ENCODE measurements at regions not wholly inside any gene's neighbourhood (a gene's known extent, or its start where the extent isn't known, plus 50 kb on each side); places are given as distances from the start of the nearest gene placed in this dataset.

DNA sequence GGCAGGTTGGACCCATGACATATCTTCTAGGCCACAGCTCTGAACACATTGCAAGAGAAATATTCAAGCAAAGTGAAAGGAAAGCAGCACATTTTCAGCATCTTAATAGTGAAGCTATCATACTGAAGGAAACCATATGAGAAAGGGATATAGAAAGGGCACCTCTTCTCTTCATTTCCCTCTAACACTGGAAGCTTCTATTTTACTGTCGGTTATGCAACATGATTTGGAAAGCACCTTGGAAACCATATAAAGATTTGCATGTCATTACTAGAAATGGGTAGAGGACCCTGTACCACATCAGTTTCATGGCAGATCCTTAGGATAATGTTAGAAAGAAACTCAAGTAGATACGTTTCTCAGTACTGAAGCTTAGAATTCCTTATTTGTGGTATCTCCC lies 70.5 kb upstream of the HMGN3 start:
- no peak for TF ChIP-seq CTCF (IDR thresholded peaks at IDR 0.05 in 2 of 3, conservative IDR thresholded peaks at IDR 0.05 in 1 of 3; ENCODE audit: borderline replicate concordance in 1 of 3, insufficient read depth in 1 of 3, low read depth in 2 of 3, low read length in 2 of 3)
- no peak for TF ChIP-seq JUND (IDR thresholded peaks at IDR 0.05)
- no peak for TF ChIP-seq EZH2phosphoT487 (IDR thresholded peaks at IDR 0.05; ENCODE audit: borderline replicate concordance)
- TF ChIP-seq SP1 (IDR thresholded peaks at IDR 0.05; ENCODE audit: low read depth): no peak
- no peak for TF ChIP-seq REST (IDR thresholded peaks at IDR 0.05; ENCODE audit: low read depth)
- TF ChIP-seq, protein P1, sequence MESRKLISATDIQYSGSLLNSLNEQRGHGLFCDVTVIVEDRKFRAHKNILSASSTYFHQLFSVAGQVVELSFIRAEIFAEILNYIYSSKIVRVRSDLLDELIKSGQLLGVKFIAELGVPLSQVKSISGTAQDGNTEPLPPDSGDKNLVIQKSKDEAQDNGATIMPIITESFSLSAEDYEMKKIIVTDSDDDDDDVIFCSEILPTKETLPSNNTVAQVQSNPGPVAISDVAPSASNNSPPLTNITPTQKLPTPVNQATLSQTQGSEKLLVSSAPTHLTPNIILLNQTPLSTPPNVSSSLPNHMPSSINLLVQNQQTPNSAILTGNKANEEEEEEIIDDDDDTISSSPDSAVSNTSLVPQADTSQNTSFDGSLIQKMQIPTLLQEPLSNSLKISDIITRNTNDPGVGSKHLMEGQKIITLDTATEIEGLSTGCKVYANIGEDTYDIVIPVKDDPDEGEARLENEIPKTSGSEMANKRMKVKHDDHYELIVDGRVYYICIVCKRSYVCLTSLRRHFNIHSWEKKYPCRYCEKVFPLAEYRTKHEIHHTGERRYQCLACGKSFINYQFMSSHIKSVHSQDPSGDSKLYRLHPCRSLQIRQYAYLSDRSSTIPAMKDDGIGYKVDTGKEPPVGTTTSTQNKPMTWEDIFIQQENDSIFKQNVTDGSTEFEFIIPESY (IDR thresholded peaks at IDR 0.05; ENCODE audit: extremely low read depth, insufficient replicate concordance, low read length): no peak
- TF ChIP-seq, protein P2, sequence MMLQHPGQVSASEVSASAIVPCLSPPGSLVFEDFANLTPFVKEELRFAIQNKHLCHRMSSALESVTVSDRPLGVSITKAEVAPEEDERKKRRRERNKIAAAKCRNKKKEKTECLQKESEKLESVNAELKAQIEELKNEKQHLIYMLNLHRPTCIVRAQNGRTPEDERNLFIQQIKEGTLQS (IDR thresholded peaks at IDR 0.05): no peak
